ENCODE measurements at regions not wholly inside any gene's neighbourhood (a gene's known extent, or its start where the extent isn't known, plus 50 kb on each side); places are given as distances from the start of the nearest gene placed in this dataset.

GRCh38 chr11:37089439-37089838 is 491.4 kb upstream of the RAG2 start:
- no peak for DNase-seq

- no peak for DNase-seq
Measured at GRCh38 chr11:37088573-37088910, 490.5 kb upstream of the RAG2 start.

- DNase-seq, result no peak
Measured at GRCh38 chr11:37087650-37088572, 489.9 kb upstream of the RAG2 start.

- DNase-seq, result no peak
Measured at GRCh38 chr11:37078521-37078920, 480.5 kb upstream of the RAG2 start.

- DNase-seq, result no peak
Measured at GRCh38 chr11:37076866-37077265, 478.8 kb upstream of the RAG2 start.

- DNase-seq, result no peak
Measured at GRCh38 chr11:37072538-37073055, 474.6 kb upstream of the RAG2 start.

GRCh38 chr11:37050311-37050710 is 452.3 kb upstream of the RAG2 start:
- DNase-seq, result no peak

GRCh38 chr11:37040921-37041320 is 442.9 kb upstream of the RAG2 start:
- peak; percentile 63 to 90 for DNase-seq

GRCh38 chr11:37038911-37039310 is 440.9 kb upstream of the RAG2 start:
- DNase-seq, result no peak

- no peak for DNase-seq
Measured at GRCh38 chr11:37026741-37027140, 428.7 kb upstream of the RAG2 start.

- DNase-seq, result no peak
Measured at GRCh38 chr11:37026326-37026725, 428.3 kb upstream of the RAG2 start.

GRCh38 chr11:37006563-37006962 is 408.5 kb upstream of the RAG2 start:
- DNase-seq, result no peak

GRCh38 chr11:37002831-37003230 is 404.8 kb upstream of the RAG2 start:
- DNase-seq, result no peak

- DNase-seq, result no peak
Measured at GRCh38 chr11:36997656-36998055, 399.6 kb upstream of the RAG2 start.

GRCh38 chr11:36996795-36997194 is 398.8 kb upstream of the RAG2 start:
- no peak for DNase-seq

- DNase-seq, result no peak
Measured at GRCh38 chr11:36994208-36994607, 396.2 kb upstream of the RAG2 start.

- DNase-seq, result no peak
Measured at GRCh38 chr11:36988556-36988955, 390.5 kb upstream of the RAG2 start.

GRCh38 chr11:36985562-36985961 is 387.5 kb upstream of the RAG2 start:
- DNase-seq, result no peak

GRCh38 chr11:36976741-36977140 is 378.7 kb upstream of the RAG2 start:
- no peak for DNase-seq

GRCh38 chr11:36974771-36975170 is 376.7 kb upstream of the RAG2 start:
- no peak for DNase-seq

GRCh38 chr11:36953976-36954375 is 355.9 kb upstream of the RAG2 start:
- DNase-seq, result peak in 1 of 2 experiments; percentile 29

- DNase-seq, result no peak
Measured at GRCh38 chr11:36948460-36949127, 350.6 kb upstream of the RAG2 start.

- peak in 1 of 2 experiments; percentile 1 for DNase-seq
Measured at GRCh38 chr11:36945384-36945783, 347.3 kb upstream of the RAG2 start.

GRCh38 chr11:36933481-36933880 is 335.4 kb upstream of the RAG2 start:
- DNase-seq, result no peak

Data from NCI-H524 (cell line).